Neutrophil (primary cell): ENCODE measurements at regions not wholly inside any gene's neighbourhood (a gene's known extent, or its start where the extent isn't known, plus 50 kb on each side); places are given as distances from the start of the nearest gene placed in this dataset.

Experiments
- H3K27ac ChIP-seq: fragments of 200-600 bp; sonication (generic); 2 replicates; pipeline ENCODE4 v1.5.1; 2016; ENCODE audit warnings: mild to moderate bottlenecking, moderate library complexity
- H3K27me3 ChIP-seq: fragments of 200-600 bp; sonication (generic); 2 replicates; pipeline ENCODE4 v1.6.0; 2016; ENCODE audit warnings: mild to moderate bottlenecking
- H3K36me3 ChIP-seq: fragments of 200-600 bp; sonication (generic); 2 replicates; pipeline ENCODE4 v1.5.1; 2017
- H3K4me1 ChIP-seq, 2 experiments: fragments of 200-600 bp in 1 of 2; sonication (generic) in 1 of 2; 1 replicate in 1 of 2; 2 replicates in 1 of 2; pipeline versions ENCODE4 v1.5.1 to v1.6.1; 2013 to 2016; ENCODE audit warnings: low read depth in 1 of 2, low read length in 1 of 2, mild to moderate bottlenecking in 1 of 2, moderate library complexity in 1 of 2; ENCODE audit not compliant: control insufficient read depth in 1 of 2, insufficient read depth in 1 of 2
- H3K4me3 ChIP-seq, 2 experiments: fragments of 200-600 bp in 1 of 2; sonication (generic) in 1 of 2; 1 replicate in 1 of 2; 2 replicates in 1 of 2; pipeline ENCODE4 v1.5.1; 2013 to 2016; ENCODE audit warnings: low read depth in 1 of 2, low read length in 1 of 2, mild to moderate bottlenecking in 1 of 2, moderate library complexity in 1 of 2
- H3K9me3 ChIP-seq: fragments of 200-600 bp; sonication (generic); 2 replicates; pipeline ENCODE4 v1.5.1; 2016
- TF ChIP-seq, protein P1 (sequence below): fragments of 200-600 bp; sonication (generic); IDR thresholded peaks from 2 replicates; pipeline ENCODE4 v1.5.1; 2016; ENCODE audit warnings: antibody characterized with exemption

DNA sequence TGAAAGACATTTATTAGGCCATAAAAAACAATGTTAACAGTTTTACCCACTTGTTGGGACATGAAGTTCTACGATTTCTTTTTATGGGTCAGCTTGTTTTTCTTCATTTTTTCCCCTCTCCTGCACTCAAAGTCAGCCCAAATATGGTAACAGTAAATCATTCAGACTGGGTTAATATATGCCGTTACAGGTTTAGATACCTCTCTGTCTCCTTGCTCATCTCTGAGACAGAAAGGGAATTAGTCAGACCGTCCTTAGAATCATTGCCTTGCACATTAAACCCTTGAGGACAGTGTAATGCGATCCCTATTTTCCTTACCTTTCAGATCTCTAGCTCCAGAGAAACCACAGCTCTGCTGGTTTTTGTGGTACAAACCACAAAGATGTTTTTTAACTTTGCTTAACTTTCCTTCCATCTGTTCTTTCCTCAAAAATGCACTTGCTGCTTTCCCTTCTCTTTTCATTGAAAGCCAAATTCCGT is 613.3 kb downstream of the PLPP3 start:
- Histone ChIP-seq H3K4me1 (no peaks in the 10 kb centered on the region), H3K27ac (no peak overlapping the region), H3K36me3 (no peaks in the 10 kb centered on the region), H3K9me3 (no peaks in the 10 kb centered on the region), H3K4me3 (no peak overlapping the region), H3K27me3 (peaks cover 8% of the 10 kb centered on the region)
- TF ChIP-seq, protein P1, sequence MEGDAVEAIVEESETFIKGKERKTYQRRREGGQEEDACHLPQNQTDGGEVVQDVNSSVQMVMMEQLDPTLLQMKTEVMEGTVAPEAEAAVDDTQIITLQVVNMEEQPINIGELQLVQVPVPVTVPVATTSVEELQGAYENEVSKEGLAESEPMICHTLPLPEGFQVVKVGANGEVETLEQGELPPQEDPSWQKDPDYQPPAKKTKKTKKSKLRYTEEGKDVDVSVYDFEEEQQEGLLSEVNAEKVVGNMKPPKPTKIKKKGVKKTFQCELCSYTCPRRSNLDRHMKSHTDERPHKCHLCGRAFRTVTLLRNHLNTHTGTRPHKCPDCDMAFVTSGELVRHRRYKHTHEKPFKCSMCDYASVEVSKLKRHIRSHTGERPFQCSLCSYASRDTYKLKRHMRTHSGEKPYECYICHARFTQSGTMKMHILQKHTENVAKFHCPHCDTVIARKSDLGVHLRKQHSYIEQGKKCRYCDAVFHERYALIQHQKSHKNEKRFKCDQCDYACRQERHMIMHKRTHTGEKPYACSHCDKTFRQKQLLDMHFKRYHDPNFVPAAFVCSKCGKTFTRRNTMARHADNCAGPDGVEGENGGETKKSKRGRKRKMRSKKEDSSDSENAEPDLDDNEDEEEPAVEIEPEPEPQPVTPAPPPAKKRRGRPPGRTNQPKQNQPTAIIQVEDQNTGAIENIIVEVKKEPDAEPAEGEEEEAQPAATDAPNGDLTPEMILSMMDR, result no peak

- no peak overlapping the region for H3K27ac ChIP-seq
- TF ChIP-seq, protein P1, result no peak
- no peaks in the 10 kb centered on the region for H3K36me3 ChIP-seq
Measured at GRCh38 chr1:55962472-55962871, 616.9 kb downstream of the PLPP3 start.

GRCh38 chr1:55959136-55959548 is 620.2 kb downstream of the PLPP3 start:
- no peak overlapping the region for H3K4me3 ChIP-seq
- H3K9me3 ChIP-seq, result no peaks in the 10 kb centered on the region
- H3K4me1 ChIP-seq, result no peaks in the 10 kb centered on the region
- no peak overlapping the region for H3K27ac ChIP-seq
- no peaks in the 10 kb centered on the region for H3K27me3 ChIP-seq
- TF ChIP-seq, protein P1, result no peak
- H3K36me3 ChIP-seq, result no peaks in the 10 kb centered on the region

More at GRCh38 chr1:55962472-55962871, 616.9 kb downstream of the PLPP3 start:
- Histone ChIP-seq H3K4me3 (no peak overlapping the region), H3K4me1 (no peaks in the 10 kb centered on the region), H3K27me3 (peaks cover 8% of the 10 kb centered on the region), H3K9me3 (no peaks in the 10 kb centered on the region)

GRCh38 chr1:55958498-55958897 is 620.9 kb downstream of the PLPP3 start:
- Histone ChIP-seq H3K9me3 (no peaks in the 10 kb centered on the region), H3K4me3 (no peak overlapping the region), H3K27ac (no peak overlapping the region), H3K36me3 (no peaks in the 10 kb centered on the region), H3K27me3 (no peaks in the 10 kb centered on the region), H3K4me1 (no peaks in the 10 kb centered on the region)
- TF ChIP-seq, protein P1, result no peak

DNA sequence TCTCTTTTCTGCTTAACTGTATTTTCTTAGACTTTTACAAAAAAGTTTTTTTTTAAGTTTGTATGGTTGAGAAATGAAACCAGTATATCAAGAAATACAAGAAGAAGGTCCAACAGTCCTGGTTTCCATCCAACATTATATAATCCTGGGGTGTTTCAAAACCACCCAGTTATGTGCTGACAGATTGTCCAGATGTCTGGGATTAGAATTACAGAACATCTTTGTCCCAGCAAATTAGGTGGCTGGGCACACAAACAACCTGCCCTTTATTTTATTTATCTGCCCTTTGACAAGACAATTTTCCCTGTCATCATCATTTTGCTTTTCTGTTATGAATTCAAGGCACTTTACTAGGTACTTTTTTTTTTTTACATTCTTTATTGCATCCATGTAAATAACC is 622.1 kb downstream of the PLPP3 start:
- no peaks in the 10 kb centered on the region for H3K27me3 ChIP-seq
- H3K9me3 ChIP-seq, result no peaks in the 10 kb centered on the region
- no peaks in the 10 kb centered on the region for H3K4me1 ChIP-seq
- no peaks in the 10 kb centered on the region for H3K36me3 ChIP-seq
- TF ChIP-seq, protein P1, result no peak
- H3K27ac ChIP-seq, result no peak overlapping the region
- H3K4me3 ChIP-seq, result no peak overlapping the region
